ENCODE measurements at regions not wholly inside any gene's neighbourhood (a gene's known extent, or its start where the extent isn't known, plus 50 kb on each side); places are given as distances from the start of the nearest gene placed in this dataset.

DNA sequence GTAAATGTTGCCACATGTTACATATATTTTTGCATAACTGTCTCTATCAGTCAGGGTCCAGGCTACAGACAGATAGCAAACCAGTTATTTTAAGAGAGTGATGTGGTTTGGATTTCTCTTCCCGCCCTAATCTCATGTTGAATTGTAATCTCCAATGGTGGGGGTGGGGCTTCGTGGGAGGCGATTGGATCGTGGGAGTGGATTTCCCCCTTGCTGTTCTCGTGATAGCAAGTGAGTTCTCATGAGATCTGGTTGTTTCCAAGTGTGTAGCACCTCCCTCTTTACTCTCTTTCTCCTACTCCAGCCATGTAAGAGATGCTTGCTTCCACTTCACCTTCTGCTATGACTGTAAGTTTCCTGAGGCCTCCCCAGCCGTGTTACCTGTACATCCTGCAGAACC is 704.2 kb upstream of the TBX3 start:
- TF ChIP-seq, protein P1, sequence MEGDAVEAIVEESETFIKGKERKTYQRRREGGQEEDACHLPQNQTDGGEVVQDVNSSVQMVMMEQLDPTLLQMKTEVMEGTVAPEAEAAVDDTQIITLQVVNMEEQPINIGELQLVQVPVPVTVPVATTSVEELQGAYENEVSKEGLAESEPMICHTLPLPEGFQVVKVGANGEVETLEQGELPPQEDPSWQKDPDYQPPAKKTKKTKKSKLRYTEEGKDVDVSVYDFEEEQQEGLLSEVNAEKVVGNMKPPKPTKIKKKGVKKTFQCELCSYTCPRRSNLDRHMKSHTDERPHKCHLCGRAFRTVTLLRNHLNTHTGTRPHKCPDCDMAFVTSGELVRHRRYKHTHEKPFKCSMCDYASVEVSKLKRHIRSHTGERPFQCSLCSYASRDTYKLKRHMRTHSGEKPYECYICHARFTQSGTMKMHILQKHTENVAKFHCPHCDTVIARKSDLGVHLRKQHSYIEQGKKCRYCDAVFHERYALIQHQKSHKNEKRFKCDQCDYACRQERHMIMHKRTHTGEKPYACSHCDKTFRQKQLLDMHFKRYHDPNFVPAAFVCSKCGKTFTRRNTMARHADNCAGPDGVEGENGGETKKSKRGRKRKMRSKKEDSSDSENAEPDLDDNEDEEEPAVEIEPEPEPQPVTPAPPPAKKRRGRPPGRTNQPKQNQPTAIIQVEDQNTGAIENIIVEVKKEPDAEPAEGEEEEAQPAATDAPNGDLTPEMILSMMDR (IDR thresholded peaks at IDR 0.05): no peak
- TF ChIP-seq POLR2A (IDR thresholded peaks at IDR 0.05): no peak
- no peaks in the 10 kb centered on the region for H3K27me3 ChIP-seq

GRCh38 chr12:115387467-115387901 is 703.5 kb upstream of the TBX3 start:
- Histone ChIP-seq H3K4me1 (no peaks in the 10 kb centered on the region), H3K4me3 (no peak overlapping the region), H3K36me3 (no peaks in the 10 kb centered on the region), H3K27me3 (no peaks in the 10 kb centered on the region), H3K9me3 (no peaks in the 10 kb centered on the region), H3K27ac (no peak overlapping the region)
- TF ChIP-seq, protein P1 (IDR thresholded peaks at IDR 0.05): no peak
- no peak for TF ChIP-seq POLR2A (IDR thresholded peaks at IDR 0.05)
- DNase-seq: no peak

More for the DNA sequence above, 704.2 kb upstream of the TBX3 start:
- no peaks in the 10 kb centered on the region for H3K36me3 ChIP-seq
- DNase-seq: no peak
- no peaks in the 10 kb centered on the region for H3K9me3 ChIP-seq
- no peaks in the 10 kb centered on the region for H3K4me1 ChIP-seq
- H3K27ac ChIP-seq: no peak overlapping the region
- H3K4me3 ChIP-seq: no peak overlapping the region

DNA sequence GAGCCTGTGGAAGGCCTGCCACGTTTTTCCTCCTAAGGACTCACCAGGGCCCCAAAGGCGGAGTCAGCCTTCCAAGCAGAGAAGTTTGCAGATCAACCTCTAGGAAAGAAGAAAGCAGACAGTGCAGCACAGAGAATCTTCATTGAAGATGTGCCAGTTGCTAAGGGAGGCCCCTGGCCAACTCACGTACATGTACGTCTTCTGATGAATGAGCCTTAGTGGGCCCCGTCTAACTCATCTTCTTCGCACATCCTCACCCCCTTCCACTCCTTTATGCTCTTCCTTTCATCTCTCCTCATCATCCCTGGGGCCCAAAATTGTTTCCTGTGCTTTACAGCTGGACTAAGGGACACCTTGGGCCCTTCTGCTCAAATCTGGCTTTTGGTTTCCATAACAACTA is 703.0 kb upstream of the TBX3 start:
- DNase-seq: no peak
- H3K36me3 ChIP-seq: no peaks in the 10 kb centered on the region
- no peak for TF ChIP-seq POLR2A (IDR thresholded peaks at IDR 0.05)
- TF ChIP-seq, protein P1 (IDR thresholded peaks at IDR 0.05): no peak

GRCh38 chr12:115385141-115385540 is 701.2 kb upstream of the TBX3 start:
- no peaks in the 10 kb centered on the region for H3K27me3 ChIP-seq
- DNase-seq: no peak
- no peak for TF ChIP-seq POLR2A (IDR thresholded peaks at IDR 0.05)
- TF ChIP-seq, protein P1 (IDR thresholded peaks at IDR 0.05): no peak
- H3K4me3 ChIP-seq: no peak overlapping the region
- no peaks in the 10 kb centered on the region for H3K9me3 ChIP-seq
- H3K27ac ChIP-seq: no peak overlapping the region
- no peaks in the 10 kb centered on the region for H3K36me3 ChIP-seq
- H3K4me1 ChIP-seq: no peaks in the 10 kb centered on the region

More for the DNA sequence above, 703.0 kb upstream of the TBX3 start:
- Histone ChIP-seq H3K27ac (no peak overlapping the region), H3K4me1 (no peaks in the 10 kb centered on the region), H3K4me3 (no peak overlapping the region), H3K9me3 (no peaks in the 10 kb centered on the region), H3K27me3 (no peaks in the 10 kb centered on the region)

DNA sequence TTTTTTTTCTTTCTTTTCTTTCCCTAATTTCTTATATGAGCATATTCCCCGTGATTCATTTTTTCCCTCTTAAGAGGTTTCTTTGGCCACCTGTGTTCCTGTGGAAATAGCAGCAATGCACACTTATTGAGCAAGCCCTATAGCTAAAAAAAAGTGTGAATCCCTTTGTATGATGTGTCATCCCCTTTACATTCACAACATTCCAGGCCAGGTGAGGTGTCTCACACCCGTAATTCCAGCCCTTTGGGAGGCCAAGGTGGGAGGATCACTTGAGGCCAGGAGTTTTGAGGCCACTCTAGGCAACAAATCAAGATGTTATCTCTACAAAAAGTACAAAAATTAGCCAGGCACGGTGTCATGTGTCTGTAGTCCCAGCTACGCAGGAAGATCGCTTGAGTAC is 700.4 kb upstream of the TBX3 start:
- Histone ChIP-seq H3K4me3 (no peak overlapping the region), H3K4me1 (no peaks in the 10 kb centered on the region), H3K36me3 (no peaks in the 10 kb centered on the region), H3K27me3 (no peaks in the 10 kb centered on the region), H3K9me3 (no peaks in the 10 kb centered on the region), H3K27ac (no peak overlapping the region)
- DNase-seq: no peak
- TF ChIP-seq POLR2A (IDR thresholded peaks at IDR 0.05): no peak
- TF ChIP-seq, protein P1 (IDR thresholded peaks at IDR 0.05): no peak

DNA sequence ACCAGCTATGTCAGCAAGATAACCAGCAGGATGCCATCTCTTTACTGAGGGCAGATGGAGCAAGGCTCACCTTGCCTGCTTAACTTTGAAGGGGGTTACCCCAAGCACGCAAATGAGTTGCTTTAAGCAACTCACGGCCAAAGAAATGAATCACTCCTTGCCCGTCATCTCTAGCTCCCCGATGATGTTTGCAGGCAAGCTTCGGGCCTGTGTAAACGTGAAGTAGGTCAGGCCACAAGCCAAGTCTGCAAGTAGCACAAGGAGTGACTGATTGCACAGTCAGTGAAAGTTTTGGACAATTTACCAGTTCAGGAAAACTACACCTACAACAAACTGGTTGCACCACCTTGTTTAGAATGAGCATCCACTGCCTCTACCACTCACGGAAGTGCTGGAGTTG is 699.7 kb upstream of the TBX3 start:
- Histone ChIP-seq H3K27ac (no peak overlapping the region), H3K9me3 (no peaks in the 10 kb centered on the region), H3K27me3 (no peaks in the 10 kb centered on the region), H3K4me3 (no peak overlapping the region), H3K36me3 (no peaks in the 10 kb centered on the region), H3K4me1 (no peaks in the 10 kb centered on the region)
- TF ChIP-seq POLR2A (IDR thresholded peaks at IDR 0.05): no peak
- TF ChIP-seq, protein P1 (IDR thresholded peaks at IDR 0.05): no peak
- no peak for DNase-seq

All from Peyer's patch (tissue), 4 donors.